GM12875 (cell line): ENCODE measurements at regions not wholly inside any gene's neighbourhood (a gene's known extent, or its start where the extent isn't known, plus 50 kb on each side); places are given as distances from the start of the nearest gene placed in this dataset.

ENCODE experiments used
- H3K4me3 ChIP-seq: one replicate; pipeline ENCODE4 v1.5.1; 2011; ENCODE audit warnings: low read depth, low read length, control low read depth
- CTCF ChIP-seq: IDR thresholded peaks from 2 replicates; pipeline ENCODE4 v1.5.1; 2011; ENCODE audit warnings: low read depth, mild to moderate bottlenecking, control low read depth, inconsistent platforms, low read length, moderate library complexity, borderline replicate concordance; ENCODE audit not compliant: insufficient read depth

- no peak overlapping the region for H3K4me3 ChIP-seq
- no peak for TF ChIP-seq CTCF
These were observed 96.9 kb upstream of the RASA1 start for GRCh38 chr5:87170799-87171198.

DNA sequence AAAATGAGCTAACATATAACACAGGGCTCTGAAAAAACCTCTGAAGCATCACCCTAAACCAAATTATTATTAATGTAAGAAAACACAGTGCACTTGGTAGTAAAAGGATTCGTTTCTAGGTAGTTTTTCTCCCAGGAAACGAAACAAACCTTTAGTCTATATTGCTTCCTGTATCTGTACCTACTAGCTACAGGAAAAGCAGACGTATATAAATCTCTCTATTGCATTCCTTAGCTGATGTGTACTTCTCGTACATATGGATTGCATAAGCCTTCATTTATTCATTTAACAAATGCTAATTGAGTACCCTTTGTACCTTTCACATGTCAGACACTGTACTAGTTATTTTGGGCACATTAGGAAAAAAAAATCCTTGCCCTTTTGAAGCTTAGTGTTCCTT, 85.0 kb upstream of the RASA1 start:
- no peak for TF ChIP-seq CTCF
- H3K4me3 ChIP-seq: no peak overlapping the region

DNA sequence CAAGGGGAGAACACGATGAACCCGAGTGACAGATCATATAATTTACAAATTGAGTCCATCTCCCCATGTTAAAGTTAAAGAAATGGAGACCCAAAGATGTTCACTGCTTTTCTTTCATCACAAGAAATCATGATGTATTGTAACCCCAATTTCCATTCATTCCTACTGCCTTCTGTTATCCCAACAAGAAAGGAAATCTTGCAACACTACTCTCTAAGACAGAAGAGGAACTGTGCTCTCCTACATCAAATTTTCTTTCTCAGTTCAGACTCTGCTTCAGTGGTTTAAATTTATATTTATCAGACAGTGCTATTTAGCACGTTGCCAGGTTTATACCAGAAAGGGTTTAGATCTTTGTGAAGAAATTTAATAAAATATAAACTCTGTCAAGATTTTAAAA, 83.8 kb upstream of the RASA1 start:
- no peak for TF ChIP-seq CTCF
- H3K4me3 ChIP-seq: no peak overlapping the region

DNA sequence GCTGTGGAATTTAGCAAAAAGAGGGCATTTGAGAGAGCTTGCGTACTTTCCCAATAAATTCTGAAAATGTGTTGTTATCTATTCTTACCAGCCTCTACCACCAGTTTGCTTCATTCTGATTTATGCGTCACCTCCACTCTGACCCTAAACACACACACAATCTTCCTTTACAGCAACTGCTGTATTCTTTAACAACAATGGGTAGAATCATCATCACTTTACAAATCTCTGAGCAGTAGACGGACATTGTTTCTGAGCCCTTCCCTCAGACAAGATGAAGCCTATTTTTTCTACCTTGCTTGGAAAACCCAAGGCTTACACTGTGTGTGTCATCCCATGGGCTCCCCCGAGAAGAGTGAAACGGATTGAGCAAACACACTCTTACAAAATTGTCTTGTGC, 83.1 kb upstream of the RASA1 start:
- H3K4me3 ChIP-seq: no peak overlapping the region
- TF ChIP-seq CTCF: no peak

DNA sequence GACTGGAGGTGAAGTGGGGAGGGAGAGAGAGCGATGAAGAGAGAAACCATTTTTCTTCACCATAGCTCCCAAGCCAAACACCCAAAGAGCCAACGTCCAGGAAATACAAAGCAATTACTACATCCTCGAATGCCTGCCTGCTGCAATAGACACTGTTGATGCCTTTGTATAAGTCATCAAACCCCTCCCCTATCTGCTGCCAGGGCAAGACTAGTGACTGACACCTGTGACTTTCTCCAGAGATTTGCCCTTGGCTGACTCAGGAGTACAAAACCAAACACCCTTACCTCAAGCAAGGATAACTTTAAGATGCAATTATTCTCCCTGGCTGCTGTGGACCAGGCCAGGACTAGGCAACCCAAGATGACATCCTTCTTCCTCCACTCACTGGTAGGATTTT, 81.8 kb upstream of the RASA1 start:
- no peak overlapping the region for H3K4me3 ChIP-seq
- no peak for TF ChIP-seq CTCF

GRCh38 chr5:87188391-87188790, 79.3 kb upstream of the RASA1 start:
- no peak for TF ChIP-seq CTCF
- H3K4me3 ChIP-seq: no peak overlapping the region

DNA sequence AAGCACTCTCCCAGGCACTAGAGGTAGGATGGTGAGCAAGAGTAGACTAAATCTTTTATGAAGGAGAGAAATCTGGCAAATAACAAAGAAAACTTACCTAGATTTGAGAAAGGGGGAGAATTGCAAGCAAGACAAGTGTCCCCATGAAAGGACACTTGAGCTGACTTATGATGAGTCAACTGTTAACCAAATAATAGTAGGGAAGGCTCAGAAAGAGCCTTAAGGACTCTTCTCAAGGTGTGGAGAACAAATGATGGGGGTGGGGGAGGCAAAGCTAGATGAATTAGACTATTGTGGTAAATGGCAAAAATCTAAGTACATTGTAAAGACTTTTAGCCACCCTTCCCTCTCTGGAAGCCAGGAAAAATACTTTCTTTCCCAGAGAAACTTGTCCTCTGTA, 77.6 kb upstream of the RASA1 start:
- H3K4me3 ChIP-seq: no peak overlapping the region
- TF ChIP-seq CTCF: no peak

DNA sequence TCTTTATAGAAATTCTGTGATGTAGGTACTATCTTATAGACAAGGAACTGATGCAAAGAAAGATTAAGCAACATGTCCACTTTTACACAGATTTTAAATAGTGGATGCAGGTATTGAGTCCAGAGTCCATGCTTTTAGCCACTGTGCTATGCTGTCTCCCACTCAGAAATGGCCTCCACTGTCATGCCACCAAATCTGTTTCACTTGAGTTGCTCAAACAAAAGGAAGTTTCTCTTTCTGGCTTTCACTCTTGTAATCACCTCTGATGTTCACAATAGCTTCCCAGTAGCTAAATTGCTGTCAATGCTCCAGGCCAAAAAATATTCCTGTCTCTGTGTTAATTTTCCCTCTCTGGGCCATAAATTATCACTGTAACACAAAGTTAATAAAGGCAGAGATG, 77.0 kb upstream of the RASA1 start:
- TF ChIP-seq CTCF: no peak
- H3K4me3 ChIP-seq: no peak overlapping the region
